Thoracic aorta (tissue), 2 donors: ENCODE measurements at regions not wholly inside any gene's neighbourhood (a gene's known extent, or its start where the extent isn't known, plus 50 kb on each side); places are given as distances from the start of the nearest gene placed in this dataset.

Source experiments
- ATAC-seq: fragments of 150-250 bp; one replicate; pipeline ENCODE4 v1.8.0; 2017; ENCODE audit warnings: low read depth; ENCODE audit not compliant: insufficient number of reproducible peaks, low FRiP score
- DNase-seq: peaks from one replicate; pipeline ENCODE4 v3.0.0-alpha.2; 2020; ENCODE audit warnings: low spot score
- H3K27ac ChIP-seq, 2 donors: fragments of 200-600 bp; sonication (generic); 1 replicate in 1 of 2; 2 replicates in 1 of 2; pipeline ENCODE4 v1.5.1; 2016; ENCODE audit warnings: mild to moderate bottlenecking in 2 of 2, moderate library complexity in 2 of 2
- H3K27me3 ChIP-seq: fragments of 200-600 bp; sonication (generic); replicated peaks from 2 replicates; pipeline ENCODE4 v1.6.0; 2016; ENCODE audit warnings: mild to moderate bottlenecking; ENCODE audit not compliant: insufficient read depth
- H3K36me3 ChIP-seq: fragments of 200-600 bp; sonication (generic); one replicate; pipeline ENCODE4 v1.5.1; 2016
- H3K4me1 ChIP-seq, 2 donors: fragments of 200-600 bp; sonication (generic); 1 replicate in 1 of 2; 2 replicates in 1 of 2; pipeline versions ENCODE4 v1.5.1 to v1.6.0; 2016; ENCODE audit warnings: low read depth in 2 of 2, mild to moderate bottlenecking in 1 of 2; ENCODE audit not compliant: control insufficient read depth in 1 of 2
- H3K4me3 ChIP-seq: fragments of 200-600 bp; sonication (generic); 2 replicates; pipeline ENCODE4 v1.5.1; 2016; ENCODE audit warnings: mild to moderate bottlenecking
- H3K9me3 ChIP-seq: fragments of 200-600 bp; sonication (generic); 2 replicates; pipeline ENCODE4 v1.5.1; 2016
- CTCF ChIP-seq: fragments of 200-600 bp; sonication (generic); IDR thresholded peaks from one replicate; pipeline ENCODE4 v1.5.1; 2019; ENCODE audit warnings: antibody characterized with exemption

GRCh38 chr2:48026865-48027264 lies 120.6 kb upstream of the FBXO11 start:
- no peaks in the 10 kb centered on the region for H3K4me1 ChIP-seq
- no peaks in the 10 kb centered on the region for H3K9me3 ChIP-seq
- no peak for DNase-seq
- H3K36me3 ChIP-seq: no peaks in the 10 kb centered on the region
- no peaks in the 10 kb centered on the region for H3K27me3 ChIP-seq
- ATAC-seq: no peak
- H3K27ac ChIP-seq: no peak overlapping the region
- no peak overlapping the region for H3K4me3 ChIP-seq
- no peak for TF ChIP-seq CTCF

GRCh38 chr2:48032765-48033164 lies 126.5 kb upstream of the FBXO11 start:
- no peak for ATAC-seq
- no peaks in the 10 kb centered on the region for H3K9me3 ChIP-seq
- no peak overlapping the region for H3K4me3 ChIP-seq
- DNase-seq: no peak
- H3K27ac ChIP-seq: no peak overlapping the region
- no peaks in the 10 kb centered on the region for H3K27me3 ChIP-seq
- no peak for TF ChIP-seq CTCF
- no peaks in the 10 kb centered on the region for H3K36me3 ChIP-seq
- H3K4me1 ChIP-seq: no peaks in the 10 kb centered on the region

GRCh38 chr2:48034295-48034694 lies 128.0 kb upstream of the FBXO11 start:
- H3K27me3 ChIP-seq: no peaks in the 10 kb centered on the region
- no peaks in the 10 kb centered on the region for H3K4me1 ChIP-seq
- DNase-seq: no peak
- no peaks in the 10 kb centered on the region for H3K9me3 ChIP-seq
- H3K27ac ChIP-seq: no peak overlapping the region
- no peak for TF ChIP-seq CTCF
- no peaks in the 10 kb centered on the region for H3K36me3 ChIP-seq
- no peak overlapping the region for H3K4me3 ChIP-seq
- no peak for ATAC-seq

- ATAC-seq: no peak
- Histone ChIP-seq H3K4me1 (no peaks in the 10 kb centered on the region), H3K9me3 (no peaks in the 10 kb centered on the region), H3K27ac (no peak overlapping the region), H3K27me3 (no peaks in the 10 kb centered on the region), H3K36me3 (no peaks in the 10 kb centered on the region), H3K4me3 (no peak overlapping the region)
- TF ChIP-seq CTCF: no peak
- DNase-seq: no peak
These were observed 130.0 kb upstream of the FBXO11 start for GRCh38 chr2:48036312-48036711.

- Histone ChIP-seq H3K4me1 (no peaks in the 10 kb centered on the region), H3K9me3 (no peaks in the 10 kb centered on the region), H3K27me3 (no peaks in the 10 kb centered on the region), H3K27ac (no peak overlapping the region), H3K4me3 (no peak overlapping the region), H3K36me3 (no peaks in the 10 kb centered on the region)
- ATAC-seq (no peak), DNase-seq (no peak)
- TF ChIP-seq CTCF: no peak
These were observed 133.1 kb upstream of the FBXO11 start for GRCh38 chr2:48039209-48039990.
